Esophagus muscularis mucosa (tissue), 4 donors: ENCODE measurements at regions not wholly inside any gene's neighbourhood (a gene's known extent, or its start where the extent isn't known, plus 50 kb on each side); places are given as distances from the start of the nearest gene placed in this dataset.

ENCODE experiments used
- DNase-seq: peaks from one replicate; pipeline ENCODE4 v3.0.0-alpha.2; 2017; ENCODE audit errors: extremely low spot score
- H3K27ac ChIP-seq, 4 donors: fragments of 200-600 bp; sonication (generic); replicated peaks in 1 of 4; 1 replicate in 3 of 4; 2 replicates in 1 of 4; pipeline ENCODE4 v1.5.1; 2016 to 2019; ENCODE audit warnings: mild to moderate bottlenecking in 1 of 4
- H3K27me3 ChIP-seq, 4 donors: fragments of 200-600 bp; sonication (generic); one replicate each; pipeline versions ENCODE4 v1.5.1 to v1.6.0; 2016 to 2019
- H3K36me3 ChIP-seq, 4 donors: fragments of 200-600 bp; sonication (generic); one replicate each; pipeline ENCODE4 v1.5.1; 2016 to 2019
- H3K4me1 ChIP-seq, 4 donors: fragments of 200-600 bp; sonication (generic); one replicate each; pipeline ENCODE4 v1.5.1; 2016 to 2019
- H3K4me3 ChIP-seq, 4 donors: fragments of 200-600 bp; sonication (generic); 1 replicate in 2 of 4; 2 replicates in 2 of 4; pipeline ENCODE4 v1.5.1; 2016 to 2019; ENCODE audit warnings: mild to moderate bottlenecking in 4 of 4, moderate library complexity in 1 of 4
- H3K9me3 ChIP-seq, 4 donors: fragments of 200-600 bp; sonication (generic); 1 replicate in 3 of 4; 2 replicates in 1 of 4; pipeline ENCODE4 v1.5.1; 2016 to 2019
- EP300 ChIP-seq: sonication (generic); formaldehyde crosslinking; IDR thresholded peaks from one replicate; pipeline ENCODE4 v1.6.1; 2017; ENCODE audit warnings: antibody characterized with exemption
- POLR2A ChIP-seq: fragments of 450-650 bp; IDR thresholded peaks from one replicate; pipeline ENCODE4 v1.6.1; 2017; ENCODE audit warnings: antibody characterized with exemption, moderate library complexity, mild to moderate bottlenecking, low read depth
- POLR2AphosphoS5 ChIP-seq, 2 donors: sonication (generic); formaldehyde crosslinking; IDR thresholded peaks; one replicate each; pipeline ENCODE4 v1.6.1; 2017; ENCODE audit warnings: antibody characterized with exemption in 2 of 2
- WGBS: methylation state at CpG from one replicate; pipeline ENCODE4 v1.1.5; 2018; 5-methylcytosine and 5-hydroxymethylcytosine counted together
- intact Hi-C: fragments of 100-400 bp; cut with DNase I; formaldehyde crosslinking; loops from one replicate; pipeline ENCODE4 v1.15.1; 2023
- TF ChIP-seq, protein P1 (sequence below), 3 experiments: fragments of 200-600 bp in 2 of 3; fragments of 450-650 bp in 1 of 3; sonication (generic) in 2 of 3; IDR thresholded peaks; one replicate each; pipeline ENCODE4 v1.5.1; 2017 to 2019; ENCODE audit warnings: antibody characterized with exemption in 3 of 3, mild to moderate bottlenecking in 2 of 3, moderate library complexity in 1 of 3

DNA sequence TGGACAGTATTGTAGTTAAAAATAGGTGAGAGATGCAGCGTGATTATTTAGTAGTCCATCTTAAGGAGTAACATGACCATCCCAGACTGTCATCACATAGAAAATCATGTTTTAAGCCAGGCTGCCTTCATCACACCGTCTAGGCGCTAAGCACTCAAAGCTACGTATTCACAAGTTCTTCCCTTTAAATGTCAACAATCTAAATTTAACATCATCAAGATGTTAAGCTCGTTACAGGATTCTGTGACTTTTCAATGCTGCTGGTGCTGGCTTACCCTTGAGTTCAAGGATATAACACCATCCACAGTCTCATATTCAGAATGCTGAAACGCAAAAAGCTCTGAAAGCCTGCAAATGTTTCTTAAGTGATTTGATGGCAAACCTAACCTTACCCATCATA is 109.5 kb upstream of the CDCA7L start:
- DNase-seq, result no peak
- Histone ChIP-seq H3K27ac (no peak overlapping the region), H3K36me3 (no peaks in the 10 kb centered on the region), H3K4me1 (peaks cover 0 to 9% (median 4%) of the 10 kb centered on the region in 4 donors), H3K4me3 (no peak overlapping the region), H3K9me3 (no peaks in the 10 kb centered on the region), H3K27me3 (no peaks in the 10 kb centered on the region)
- TF ChIP-seq POLR2AphosphoS5 (IDR thresholded peaks at IDR 0.05) (no peak), POLR2A (no peak), EP300 (no peak)
- TF ChIP-seq, protein P1, sequence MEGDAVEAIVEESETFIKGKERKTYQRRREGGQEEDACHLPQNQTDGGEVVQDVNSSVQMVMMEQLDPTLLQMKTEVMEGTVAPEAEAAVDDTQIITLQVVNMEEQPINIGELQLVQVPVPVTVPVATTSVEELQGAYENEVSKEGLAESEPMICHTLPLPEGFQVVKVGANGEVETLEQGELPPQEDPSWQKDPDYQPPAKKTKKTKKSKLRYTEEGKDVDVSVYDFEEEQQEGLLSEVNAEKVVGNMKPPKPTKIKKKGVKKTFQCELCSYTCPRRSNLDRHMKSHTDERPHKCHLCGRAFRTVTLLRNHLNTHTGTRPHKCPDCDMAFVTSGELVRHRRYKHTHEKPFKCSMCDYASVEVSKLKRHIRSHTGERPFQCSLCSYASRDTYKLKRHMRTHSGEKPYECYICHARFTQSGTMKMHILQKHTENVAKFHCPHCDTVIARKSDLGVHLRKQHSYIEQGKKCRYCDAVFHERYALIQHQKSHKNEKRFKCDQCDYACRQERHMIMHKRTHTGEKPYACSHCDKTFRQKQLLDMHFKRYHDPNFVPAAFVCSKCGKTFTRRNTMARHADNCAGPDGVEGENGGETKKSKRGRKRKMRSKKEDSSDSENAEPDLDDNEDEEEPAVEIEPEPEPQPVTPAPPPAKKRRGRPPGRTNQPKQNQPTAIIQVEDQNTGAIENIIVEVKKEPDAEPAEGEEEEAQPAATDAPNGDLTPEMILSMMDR (IDR thresholded peaks at IDR 0.05), result no peak
- WGBS, result 28% methylated on average over 6 of the region's 6 CpGs
- intact Hi-C loops, result no loop called here

- no peak for TF ChIP-seq POLR2A
- Histone ChIP-seq H3K4me3 (no peak overlapping the region), H3K27me3 (no peaks in the 10 kb centered on the region), H3K27ac (no peak overlapping the region), H3K36me3 (no peaks in the 10 kb centered on the region), H3K4me1 (peaks cover 0 to 9% (median 4%) of the 10 kb centered on the region in 4 donors), H3K9me3 (no peaks in the 10 kb centered on the region)
- no peak for DNase-seq
- intact Hi-C loops, result no loop called here
- WGBS, result 56% methylated on average over 9 of the region's 9 CpGs
Observed at GRCh38 chr7:22052674-22053365, 107.1 kb upstream of the CDCA7L start.

GRCh38 chr7:22051886-22052673 is 106.4 kb upstream of the CDCA7L start:
- intact Hi-C loops, result no loop called here
- Histone ChIP-seq H3K4me1 (peaks cover 0 to 9% (median 4%) of the 10 kb centered on the region in 4 donors), H3K36me3 (no peaks in the 10 kb centered on the region), H3K27me3 (no peaks in the 10 kb centered on the region), H3K9me3 (no peaks in the 10 kb centered on the region), H3K4me3 (no peak overlapping the region), H3K27ac (no peak overlapping the region)
- WGBS, result 64% methylated on average over 14 of the region's 14 CpGs
- no peak for DNase-seq
- TF ChIP-seq EP300 (no peak), POLR2AphosphoS5 (IDR thresholded peaks at IDR 0.05) (no peak), POLR2A (no peak)
- TF ChIP-seq, protein P1 (IDR thresholded peaks at IDR 0.05), result no peak

- 87% methylated on average over 17 of the region's 17 CpGs for WGBS
- peaks cover 0 to 2% (median 0%) of the 10 kb centered on the region in 4 donors for H3K4me1 ChIP-seq
- no peaks in the 10 kb centered on the region for H3K36me3 ChIP-seq
- no peak for DNase-seq
- no peak overlapping the region for H3K27ac ChIP-seq
- no peaks in the 10 kb centered on the region for H3K27me3 ChIP-seq
- no peaks in the 10 kb centered on the region for H3K9me3 ChIP-seq
- TF ChIP-seq EP300 (no peak), POLR2A (no peak), POLR2AphosphoS5 (IDR thresholded peaks at IDR 0.05) (no peak)
- H3K4me3 ChIP-seq, result no peak overlapping the region
- intact Hi-C loops, result no loop called here
Observed at GRCh38 chr7:22049766-22050500, 104.2 kb upstream of the CDCA7L start.

GRCh38 chr7:22043367-22043766 is 97.7 kb upstream of the CDCA7L start:
- Histone ChIP-seq H3K4me1 (no peaks in the 10 kb centered on the region), H3K9me3 (no peaks in the 10 kb centered on the region), H3K36me3 (no peaks in the 10 kb centered on the region), H3K27me3 (no peaks in the 10 kb centered on the region), H3K4me3 (no peak overlapping the region), H3K27ac (no peak overlapping the region)
- intact Hi-C loops, result no loop called here
- TF ChIP-seq POLR2AphosphoS5 (IDR thresholded peaks at IDR 0.05) (no peak), EP300 (no peak), POLR2A (no peak)
- TF ChIP-seq, protein P1 (IDR thresholded peaks at IDR 0.05), result no peak
- no peak for DNase-seq
- WGBS, result 70% methylated on average over 5 of the region's 5 CpGs
